ENCODE measurements at regions not wholly inside any gene's neighbourhood (a gene's known extent, or its start where the extent isn't known, plus 50 kb on each side); places are given as distances from the start of the nearest gene placed in this dataset.

DNA sequence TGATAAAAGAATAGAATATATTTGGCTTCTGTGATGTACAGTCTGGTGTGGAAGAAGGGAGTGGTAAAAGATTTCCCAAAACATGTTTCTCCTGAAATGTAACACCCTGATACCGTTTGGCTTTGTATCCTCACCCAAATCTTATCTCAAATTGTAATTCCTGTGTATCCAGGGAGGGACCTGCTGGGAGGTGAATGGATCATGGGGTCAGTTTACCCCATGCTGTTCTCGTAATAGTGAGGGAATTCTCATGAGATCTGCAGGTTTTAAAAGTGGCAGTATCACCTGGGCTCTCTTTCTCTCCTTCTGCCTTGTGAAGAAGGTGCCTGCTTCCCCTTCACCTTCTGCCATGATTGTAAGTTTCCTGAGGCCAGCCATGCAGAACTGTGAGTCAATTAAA, 1070.8 kb downstream of the IGSF11 start:
- TF ChIP-seq POLR2A (IDR thresholded peaks at IDR 0.05; ENCODE audit: low read length) (no peak), GATA1 (IDR thresholded peaks at IDR 0.05; ENCODE audit: low read depth, low read length) (no peak)
